ENCODE measurements at regions not wholly inside any gene's neighbourhood (a gene's known extent, or its start where the extent isn't known, plus 50 kb on each side); places are given as distances from the start of the nearest gene placed in this dataset.
A peak's percentile ranks its signal among the peaks of the same experiment; 100 is the strongest.
"Not testable (repeated sequence)": the region's sequence is repeated elsewhere in the genome, so short reads cannot be mapped to it uniquely, and the experiment has no call there.

- no peak for DNase-seq
Measured at GRCh38 chr12:19719672-19720071, 280.4 kb downstream of the AEBP2 start.

- no peak for DNase-seq
Measured at GRCh38 chr12:19726122-19726521, 286.8 kb downstream of the AEBP2 start.

GRCh38 chr12:19726592-19726991 lies 287.3 kb downstream of the AEBP2 start:
- no peak for DNase-seq

GRCh38 chr12:19737019-19737418 lies 297.7 kb downstream of the AEBP2 start:
- DNase-seq: no peak

GRCh38 chr12:19739195-19739776 lies 300.0 kb downstream of the AEBP2 start:
- peak; percentile 61 for DNase-seq

- DNase-seq: no peak
Measured at GRCh38 chr12:19740472-19741131, 301.3 kb downstream of the AEBP2 start.

GRCh38 chr12:19741132-19741489 lies 301.8 kb downstream of the AEBP2 start:
- no peak for DNase-seq

GRCh38 chr12:19744705-19745218 lies 305.5 kb downstream of the AEBP2 start:
- no peak for DNase-seq

- DNase-seq: no peak
Measured at GRCh38 chr12:19746471-19746870, 307.2 kb downstream of the AEBP2 start.

GRCh38 chr12:19749906-19750574 lies 310.7 kb downstream of the AEBP2 start:
- DNase-seq: no peak

- no peak for DNase-seq
Measured at GRCh38 chr12:19751078-19751477, 311.8 kb downstream of the AEBP2 start.

- DNase-seq: no peak
Measured at GRCh38 chr12:19752712-19753111, 313.4 kb downstream of the AEBP2 start.

- no peak for DNase-seq
Measured at GRCh38 chr12:19755136-19755535, 315.8 kb downstream of the AEBP2 start.

GRCh38 chr12:19757317-19757877 lies 318.1 kb downstream of the AEBP2 start:
- DNase-seq: peak; percentile 32

- no peak for DNase-seq
Measured at GRCh38 chr12:19759227-19759626, 319.9 kb downstream of the AEBP2 start.

GRCh38 chr12:19760611-19761010 lies 321.3 kb downstream of the AEBP2 start:
- no peak for DNase-seq

GRCh38 chr12:19761463-19761862 lies 322.2 kb downstream of the AEBP2 start:
- DNase-seq: peak; percentile 74

- DNase-seq: no peak
Measured at GRCh38 chr12:19763488-19763887, 324.2 kb downstream of the AEBP2 start.

GRCh38 chr12:19764408-19764807 lies 325.1 kb downstream of the AEBP2 start:
- no peak for DNase-seq

GRCh38 chr12:19771858-19772257 lies 332.6 kb downstream of the AEBP2 start:
- no peak for DNase-seq

- no peak for DNase-seq
Measured at GRCh38 chr12:19772776-19773175, 333.5 kb downstream of the AEBP2 start.

GRCh38 chr12:19775241-19775640 lies 335.9 kb downstream of the AEBP2 start:
- no peak for DNase-seq

GRCh38 chr12:19775976-19776375 lies 336.7 kb downstream of the AEBP2 start:
- DNase-seq: not testable (repeated sequence)

- DNase-seq: no peak
Measured at GRCh38 chr12:19778172-19778571, 338.9 kb downstream of the AEBP2 start.
